ENCODE measurements at regions not wholly inside any gene's neighbourhood (a gene's known extent, or its start where the extent isn't known, plus 50 kb on each side); places are given as distances from the start of the nearest gene placed in this dataset.

DNA sequence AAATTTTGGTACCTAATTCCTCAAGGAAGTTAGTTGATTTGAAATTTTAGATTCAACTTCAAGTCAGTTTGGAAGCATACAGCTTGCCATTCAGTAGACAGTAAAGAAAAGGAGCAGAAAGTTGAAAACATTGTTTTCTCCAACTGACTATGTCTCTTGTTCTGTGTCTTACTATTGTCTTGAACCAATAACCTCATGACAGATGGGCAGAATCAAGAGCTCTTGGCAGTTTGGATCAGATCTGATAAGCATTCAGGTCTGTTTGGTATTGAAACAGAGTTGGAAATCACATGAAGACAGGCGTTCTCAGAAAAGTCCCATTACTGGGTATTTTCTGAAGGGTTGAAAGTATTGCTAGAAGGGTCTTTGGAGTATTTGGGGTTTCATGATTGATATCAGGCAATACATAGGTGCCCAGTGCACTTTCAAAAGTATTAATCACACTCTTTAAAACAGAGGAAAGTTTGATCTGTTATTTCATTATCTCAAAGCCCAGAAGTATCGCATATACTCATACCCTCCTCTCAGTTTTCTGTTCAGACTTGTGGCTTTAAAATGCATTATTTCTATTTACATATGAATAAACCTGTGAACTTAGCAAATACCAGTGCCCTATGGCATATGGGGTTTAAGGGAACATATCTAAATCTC lies 428.4 kb upstream of the ZEB2 start:
- DNase-seq (ENCODE audit: low read depth in 2 of 2) = no peak

GRCh38 chr2:144947709-144948037 lies 427.8 kb upstream of the ZEB2 start:
- DNase-seq (ENCODE audit: low read depth in 2 of 2) = no peak

DNA sequence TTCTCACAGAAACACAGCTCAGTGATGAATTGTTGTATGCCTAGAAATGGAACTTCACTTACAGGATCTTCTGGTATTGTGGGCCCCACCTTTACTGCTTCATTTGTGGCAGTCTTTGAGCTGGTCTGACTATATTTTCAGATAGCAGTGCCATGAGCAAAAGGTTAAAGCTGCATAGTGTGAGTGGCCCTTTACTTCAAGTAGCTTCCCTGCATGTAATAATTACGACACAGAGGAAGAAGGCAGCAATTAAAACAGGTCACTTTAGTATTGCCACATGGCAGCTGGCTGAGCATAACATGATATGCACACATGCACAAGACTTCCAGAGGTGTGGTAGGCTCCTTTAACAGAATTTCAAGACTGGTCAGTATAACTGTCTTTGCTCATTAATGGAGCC lies 426.3 kb upstream of the ZEB2 start:
- no peak for DNase-seq (ENCODE audit: low read depth in 2 of 2)

- DNase-seq (ENCODE audit: low read depth in 2 of 2) = no peak
These were observed 424.8 kb upstream of the ZEB2 start for GRCh38 chr2:144944546-144945220.

GRCh38 chr2:144943986-144944385 lies 424.1 kb upstream of the ZEB2 start:
- peak; percentile 47 for DNase-seq (ENCODE audit: low read depth in 2 of 2)

- DNase-seq (ENCODE audit: low read depth in 2 of 2) = no peak
These were observed 423.5 kb upstream of the ZEB2 start for GRCh38 chr2:144943293-144943941.

- no peak for DNase-seq (ENCODE audit: low read depth in 2 of 2)
These were observed 422.8 kb upstream of the ZEB2 start for GRCh38 chr2:144942516-144943256.

DNA sequence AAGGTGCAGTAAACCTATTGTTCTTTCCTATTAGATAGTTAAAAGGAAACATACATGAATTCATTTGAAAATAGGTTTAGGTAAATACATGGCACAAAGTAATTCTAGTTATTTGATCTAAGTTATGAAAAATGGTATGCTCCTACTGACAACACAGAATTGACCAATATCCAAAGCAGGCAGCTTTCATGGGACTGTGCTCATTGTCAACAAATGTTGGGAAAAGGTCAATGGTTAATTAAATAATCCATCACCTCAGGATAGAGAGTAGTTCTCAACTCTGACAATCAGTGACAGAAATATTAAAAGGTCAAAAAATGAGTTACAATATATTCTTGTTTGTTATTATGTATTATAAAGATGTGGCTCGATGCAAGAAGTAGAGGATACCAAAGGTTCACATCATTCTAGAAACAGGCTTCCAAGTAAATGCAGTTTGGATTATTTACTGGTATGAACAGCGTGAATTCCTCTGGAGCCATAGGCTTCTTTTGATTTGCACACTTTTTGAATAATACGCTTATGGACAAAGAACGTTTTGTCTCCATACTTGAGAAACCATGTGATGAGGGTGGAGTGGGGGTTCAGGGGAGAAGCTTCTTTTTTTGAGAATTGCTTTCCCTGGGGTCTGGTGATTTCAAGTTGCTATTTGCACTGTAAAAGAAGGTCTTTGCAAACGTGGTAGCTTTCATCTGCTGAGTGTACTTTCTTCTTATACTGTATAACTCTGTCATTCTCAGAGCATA lies 422.0 kb upstream of the ZEB2 start:
- no peak for DNase-seq (ENCODE audit: low read depth in 2 of 2)

DNA sequence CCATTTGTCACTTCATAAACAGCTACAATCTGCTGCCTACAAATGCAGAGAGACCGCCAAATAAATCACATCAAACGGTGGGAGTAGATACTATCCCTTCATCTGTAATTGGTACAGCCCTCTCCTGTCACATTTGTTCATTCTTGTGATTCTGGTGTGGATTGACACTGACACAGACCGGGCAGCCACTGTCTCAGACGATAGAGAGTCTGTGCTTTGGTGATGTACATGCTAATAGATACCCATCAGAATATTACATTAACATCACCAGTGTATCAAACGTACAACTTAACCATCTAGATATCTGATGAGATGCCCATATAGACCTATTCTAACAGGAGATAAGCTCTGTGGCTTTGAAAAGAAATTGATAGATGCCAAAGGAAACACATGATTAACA lies 419.7 kb upstream of the ZEB2 start:
- no peak for DNase-seq (ENCODE audit: low read depth in 2 of 2)

DNA sequence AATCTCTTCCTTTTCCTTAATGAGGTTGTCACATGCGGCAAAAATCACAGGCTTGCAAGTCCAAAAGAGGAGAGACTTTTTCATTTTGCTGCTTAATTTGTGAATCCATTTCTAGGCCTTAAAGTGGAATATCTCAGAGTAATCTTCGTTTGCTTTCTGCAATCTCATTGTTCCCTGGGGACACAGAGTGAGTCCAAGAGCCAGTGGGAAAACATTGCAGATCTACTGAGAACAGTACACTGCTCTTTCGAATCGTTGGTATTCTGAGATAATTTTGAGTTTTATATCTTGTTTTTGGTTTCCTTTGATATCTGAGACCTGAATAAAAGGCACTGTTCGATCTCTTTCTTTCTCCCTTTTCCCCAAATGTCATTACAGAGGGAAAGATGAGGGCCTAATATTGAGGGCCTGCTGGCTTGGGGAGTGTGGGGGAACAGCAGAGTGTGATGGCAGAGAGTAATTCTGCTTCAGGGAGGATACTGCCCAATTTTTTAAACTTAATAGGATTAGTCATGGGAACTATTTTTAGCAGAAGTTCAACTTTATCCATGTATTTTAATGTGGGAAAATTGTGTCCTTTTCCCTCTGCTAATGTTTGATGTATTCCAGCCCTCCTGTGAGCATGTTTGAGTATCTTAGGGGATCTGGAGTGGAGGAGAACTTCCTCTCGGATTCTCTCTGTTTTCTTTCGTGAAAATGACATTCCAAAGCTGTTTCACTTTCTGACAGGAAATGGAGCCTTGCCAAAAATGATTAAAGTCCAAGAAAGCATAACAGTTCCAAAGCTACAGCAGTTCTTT lies 418.2 kb upstream of the ZEB2 start:
- peak; percentile 62 to 66 for DNase-seq (ENCODE audit: low read depth in 2 of 2)

GRCh38 chr2:144937066-144937465 lies 417.1 kb upstream of the ZEB2 start:
- DNase-seq (ENCODE audit: low read depth in 2 of 2) = no peak

DNA sequence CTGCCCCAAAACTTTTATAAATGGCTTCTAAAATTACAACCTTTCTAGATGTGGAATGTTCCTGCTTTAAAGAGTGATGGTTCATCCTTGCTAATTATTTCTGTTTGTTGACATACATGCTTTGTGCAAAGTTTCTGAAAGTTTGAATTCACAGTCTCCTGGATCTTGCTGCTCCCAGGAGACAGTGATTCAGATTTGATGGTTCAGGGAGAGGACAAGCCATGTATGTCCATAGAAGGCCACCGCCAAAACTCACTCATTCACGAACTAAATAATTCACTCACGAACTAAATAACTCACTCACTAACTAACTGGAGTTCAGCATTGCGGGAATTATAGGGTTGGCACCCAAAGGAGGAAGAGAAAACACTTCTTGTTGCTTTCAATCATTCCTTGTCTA lies 416.5 kb upstream of the ZEB2 start:
- DNase-seq (ENCODE audit: low read depth in 2 of 2) = no peak

DNA sequence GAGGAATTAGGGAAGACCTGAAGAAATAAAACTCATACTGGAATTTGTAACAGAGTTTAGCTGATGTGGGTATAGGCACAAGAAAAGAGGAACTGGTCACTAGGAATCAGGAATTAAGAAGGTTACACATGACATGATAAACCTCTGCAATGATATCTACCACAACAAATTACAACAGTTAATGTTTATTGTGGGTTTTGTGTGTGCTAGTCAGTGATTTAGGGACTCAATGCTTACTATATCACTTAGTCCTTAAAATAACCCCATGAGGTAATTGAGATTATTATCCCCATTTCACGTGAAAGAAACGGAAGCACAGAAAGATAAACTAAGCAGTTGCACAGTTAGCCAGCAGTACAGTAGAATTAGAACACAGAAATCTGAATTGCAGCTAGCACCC lies 415.8 kb upstream of the ZEB2 start:
- no peak for DNase-seq (ENCODE audit: low read depth in 2 of 2)

DNA sequence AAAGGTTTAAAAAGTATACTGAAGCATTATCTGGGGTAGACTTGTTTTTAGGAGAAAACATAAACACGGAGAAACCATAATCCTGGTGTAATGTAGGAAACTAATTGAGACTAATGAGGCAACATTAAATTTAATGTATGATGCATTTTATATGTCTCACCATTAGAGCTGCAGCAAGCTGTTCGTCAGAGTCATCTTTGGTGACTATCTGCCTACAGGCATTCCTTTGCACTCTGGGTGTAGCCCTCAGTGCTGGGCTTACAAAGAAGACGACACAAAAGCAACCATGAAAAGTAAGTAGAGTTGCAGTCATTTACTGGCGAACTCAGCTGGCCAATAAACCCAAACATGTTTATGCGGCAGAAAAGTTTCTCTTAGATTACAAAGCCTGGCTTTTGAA lies 415.3 kb upstream of the ZEB2 start:
- no peak for DNase-seq (ENCODE audit: low read depth in 2 of 2)

- DNase-seq (ENCODE audit: low read depth in 2 of 2) = no peak
These were observed 412.0 kb upstream of the ZEB2 start for GRCh38 chr2:144931960-144932359.

DNA sequence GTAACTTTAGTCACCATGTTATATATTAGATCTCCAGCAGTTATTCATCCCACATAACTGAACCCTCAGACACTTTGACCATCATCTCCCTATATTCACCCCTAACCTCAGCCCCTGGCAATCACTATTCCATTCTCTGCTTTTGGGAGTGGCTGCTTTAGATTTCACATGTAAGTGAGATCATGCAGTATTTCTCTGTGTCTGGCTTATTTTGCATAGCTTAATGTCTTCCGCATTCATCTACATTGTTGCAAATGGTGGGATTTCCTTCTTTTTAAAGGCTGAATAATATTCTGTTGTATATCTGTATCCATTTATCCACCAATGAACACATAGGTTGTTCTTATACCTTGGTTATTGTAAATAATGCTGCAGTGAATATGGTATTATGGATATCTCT lies 411.6 kb upstream of the ZEB2 start:
- no peak for DNase-seq (ENCODE audit: low read depth in 2 of 2)

- no peak for DNase-seq (ENCODE audit: low read depth in 2 of 2)
These were observed 407.5 kb upstream of the ZEB2 start for GRCh38 chr2:144927429-144927828.

DNA sequence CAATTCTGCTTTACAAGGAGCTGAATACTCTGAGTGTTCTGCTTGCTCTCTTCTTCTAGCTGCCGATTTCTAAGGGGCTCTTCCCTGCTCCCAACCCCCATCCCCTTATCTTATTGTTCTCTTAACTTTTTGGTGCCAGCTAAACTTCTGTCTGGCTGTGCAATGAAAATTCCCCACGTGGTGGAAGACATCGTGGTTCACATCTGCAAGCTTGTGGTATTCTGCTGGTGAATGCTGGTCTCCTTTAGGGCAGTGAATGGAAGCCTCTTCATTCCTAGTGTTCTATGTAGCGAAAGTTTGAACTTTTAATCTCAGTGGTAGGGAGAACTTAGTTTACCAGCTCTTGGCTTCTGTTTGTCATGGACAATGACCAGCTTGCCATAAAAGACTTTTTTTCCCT lies 406.0 kb upstream of the ZEB2 start:
- DNase-seq (ENCODE audit: low read depth in 2 of 2) = no peak

- DNase-seq (ENCODE audit: low read depth in 2 of 2) = no peak
These were observed 404.9 kb upstream of the ZEB2 start for GRCh38 chr2:144924827-144925226.

DNA sequence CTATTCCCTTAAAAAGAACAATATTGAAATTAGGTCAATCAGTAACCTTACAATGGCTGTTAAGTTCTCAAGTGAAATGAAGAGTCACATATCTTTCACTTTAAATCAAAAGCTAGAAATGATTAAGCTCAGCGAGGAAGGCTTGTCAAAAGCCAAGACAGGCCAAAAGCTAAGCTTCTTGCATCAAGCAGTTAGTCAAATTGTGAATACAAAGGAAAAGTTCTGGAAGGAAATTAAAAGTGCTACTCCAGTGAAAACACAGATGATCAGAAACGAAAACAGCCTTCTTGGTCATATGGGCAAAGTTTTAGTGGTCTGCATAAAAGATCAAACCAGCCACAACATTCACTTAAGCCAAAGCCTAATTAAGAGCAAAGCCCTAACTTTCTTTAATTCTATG lies 402.6 kb upstream of the ZEB2 start:
- no peak for DNase-seq (ENCODE audit: low read depth in 2 of 2)
